ENCODE measurements at regions not wholly inside any gene's neighbourhood (a gene's known extent, or its start where the extent isn't known, plus 50 kb on each side); places are given as distances from the start of the nearest gene placed in this dataset.

DNA sequence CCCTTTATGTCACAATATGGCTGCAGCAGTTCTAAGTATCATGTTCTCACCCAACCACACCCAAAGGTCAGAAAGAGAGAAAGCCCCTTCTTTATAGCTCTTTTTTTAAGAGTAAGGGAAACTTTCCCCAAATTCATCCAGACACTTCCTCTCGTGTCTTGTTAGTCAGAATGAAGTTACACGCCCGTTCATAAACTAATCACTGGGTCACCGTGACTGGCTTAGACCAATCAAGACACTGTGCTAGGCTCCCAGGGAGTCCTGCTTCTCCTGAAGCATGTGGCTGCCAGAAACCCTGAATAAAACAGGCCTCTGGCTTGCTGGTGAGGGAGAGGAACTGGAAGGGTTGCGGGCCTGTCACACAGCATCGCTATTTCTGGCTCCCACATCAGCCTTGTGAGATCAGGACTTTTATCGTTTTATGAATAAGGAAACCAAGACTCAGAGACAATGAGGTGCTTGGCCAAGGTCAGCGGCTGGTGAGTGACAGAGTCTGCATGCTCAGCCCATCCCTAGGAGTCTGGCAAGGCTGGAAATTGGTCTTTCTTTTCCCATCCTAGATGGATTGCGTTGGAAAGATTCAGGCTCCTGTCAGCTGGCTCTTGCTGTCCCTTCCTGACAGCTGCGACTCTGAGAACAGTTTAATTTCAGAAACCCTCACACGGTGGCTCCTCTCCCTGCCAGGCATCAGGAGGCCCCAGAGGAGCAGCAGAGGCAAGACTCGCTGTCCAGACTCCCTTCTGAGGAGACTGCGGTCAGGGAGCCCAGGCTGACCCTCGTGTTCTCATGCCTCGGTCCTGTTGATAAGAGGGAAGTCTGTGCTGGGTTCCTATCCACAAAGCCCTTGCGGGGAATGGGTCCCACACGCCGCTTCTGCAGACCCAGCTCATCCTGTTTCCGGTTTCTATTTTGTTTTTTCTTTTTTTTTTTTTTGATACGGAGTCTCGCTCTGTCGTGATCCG lies 104.5 kb upstream of the TAF1B start:
- no peak for DNase-seq (ENCODE audit: low read depth in 2 of 2)

DNA sequence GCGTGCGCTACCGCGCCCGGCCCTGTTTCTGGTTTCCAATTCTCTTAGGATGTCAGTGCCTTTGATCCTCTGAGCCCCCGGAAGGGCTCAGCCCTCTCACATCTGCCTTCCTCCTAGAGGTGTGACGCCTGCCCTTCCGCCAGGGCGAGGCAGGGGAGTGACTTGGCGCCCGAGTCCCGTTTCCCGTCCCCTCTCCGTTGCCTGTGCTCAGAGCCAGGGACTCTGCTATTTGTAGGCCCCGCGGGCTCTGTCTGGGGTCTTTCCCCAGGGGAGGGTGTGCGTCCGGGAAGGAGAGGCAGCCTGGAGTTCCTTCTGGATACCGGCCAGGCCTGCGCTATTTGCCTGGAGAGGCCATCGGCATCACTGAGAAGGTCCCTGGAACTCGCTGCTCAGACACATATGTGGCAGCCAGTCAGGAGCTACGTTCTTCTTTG lies 103.7 kb upstream of the TAF1B start:
- peak in 1 of 2 experiments; percentile 51 for DNase-seq (ENCODE audit: low read depth in 2 of 2)

DNA sequence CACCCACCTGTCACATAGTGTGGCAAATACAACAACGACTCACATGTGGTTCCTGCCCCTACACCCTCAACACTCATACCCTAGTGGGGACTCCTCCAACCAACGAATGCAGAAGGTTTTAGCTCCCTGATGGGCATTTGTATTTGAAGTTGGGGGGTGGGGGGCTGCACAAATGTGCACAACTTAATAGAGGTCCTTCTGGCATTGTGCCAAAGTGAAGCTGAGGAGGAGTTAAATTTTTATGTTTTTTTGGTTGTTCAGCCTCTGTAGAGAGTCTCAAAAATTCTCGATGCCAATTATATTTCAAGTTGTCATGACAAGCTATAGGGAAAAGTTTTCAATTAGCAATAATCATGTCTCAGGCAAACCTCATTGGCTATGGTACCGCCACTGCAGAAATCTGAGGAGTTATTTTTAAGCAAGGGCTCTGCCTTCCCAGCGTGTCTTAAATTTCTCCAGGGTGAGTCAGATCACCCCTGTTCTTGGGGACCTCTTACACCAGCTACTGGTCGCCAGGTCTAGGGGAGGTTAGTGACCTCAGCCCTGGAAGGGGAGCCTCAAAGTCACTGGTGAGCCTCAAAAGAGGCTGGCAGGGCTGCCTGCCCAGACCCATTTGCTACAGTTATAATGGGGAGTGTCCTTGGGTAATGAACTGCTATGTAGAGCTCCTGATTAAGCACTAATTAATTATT lies 102.7 kb upstream of the TAF1B start:
- no peak for DNase-seq (ENCODE audit: low read depth in 2 of 2)

DNA sequence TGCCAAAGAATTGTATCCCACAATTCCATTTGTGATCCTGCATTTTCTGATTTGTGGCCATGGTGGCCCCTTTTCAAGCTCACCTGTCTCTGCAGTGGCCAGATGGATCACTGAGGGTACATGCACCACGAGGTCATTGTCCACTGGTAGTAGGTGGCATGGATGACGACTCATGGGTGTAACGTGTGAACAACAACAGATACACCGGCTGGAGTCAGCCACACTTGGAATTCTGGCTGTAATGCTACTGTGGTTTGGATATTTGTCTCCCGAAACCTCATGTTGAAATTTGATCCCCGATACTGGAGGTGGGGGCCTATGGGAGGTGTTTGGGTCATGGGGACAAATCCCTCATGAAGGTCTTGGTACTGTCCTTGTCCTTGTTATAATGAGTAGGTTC lies 102.2 kb upstream of the TAF1B start:
- no peak for DNase-seq (ENCODE audit: low read depth in 2 of 2)

DNA sequence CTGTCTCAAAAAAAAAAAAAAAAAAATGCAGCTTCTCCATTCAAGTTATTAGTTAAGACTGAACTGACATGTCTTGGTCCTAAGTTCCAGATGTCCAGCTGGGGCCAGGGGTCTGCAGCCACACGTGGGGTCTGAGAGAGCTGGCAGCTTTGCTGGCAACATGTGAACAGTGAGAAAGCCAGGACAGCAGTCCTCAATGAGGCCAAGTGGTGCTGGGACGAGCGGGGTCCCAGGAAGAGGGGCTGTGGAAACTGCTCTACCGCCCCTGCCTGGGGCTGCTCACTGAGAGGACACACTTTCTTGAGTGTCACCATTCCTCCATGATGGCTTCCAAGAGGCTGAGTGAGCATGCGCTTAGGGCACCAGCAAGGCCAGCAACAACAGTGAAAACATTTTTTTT lies 100.7 kb upstream of the TAF1B start:
- DNase-seq (ENCODE audit: low read depth in 2 of 2): no peak

DNA sequence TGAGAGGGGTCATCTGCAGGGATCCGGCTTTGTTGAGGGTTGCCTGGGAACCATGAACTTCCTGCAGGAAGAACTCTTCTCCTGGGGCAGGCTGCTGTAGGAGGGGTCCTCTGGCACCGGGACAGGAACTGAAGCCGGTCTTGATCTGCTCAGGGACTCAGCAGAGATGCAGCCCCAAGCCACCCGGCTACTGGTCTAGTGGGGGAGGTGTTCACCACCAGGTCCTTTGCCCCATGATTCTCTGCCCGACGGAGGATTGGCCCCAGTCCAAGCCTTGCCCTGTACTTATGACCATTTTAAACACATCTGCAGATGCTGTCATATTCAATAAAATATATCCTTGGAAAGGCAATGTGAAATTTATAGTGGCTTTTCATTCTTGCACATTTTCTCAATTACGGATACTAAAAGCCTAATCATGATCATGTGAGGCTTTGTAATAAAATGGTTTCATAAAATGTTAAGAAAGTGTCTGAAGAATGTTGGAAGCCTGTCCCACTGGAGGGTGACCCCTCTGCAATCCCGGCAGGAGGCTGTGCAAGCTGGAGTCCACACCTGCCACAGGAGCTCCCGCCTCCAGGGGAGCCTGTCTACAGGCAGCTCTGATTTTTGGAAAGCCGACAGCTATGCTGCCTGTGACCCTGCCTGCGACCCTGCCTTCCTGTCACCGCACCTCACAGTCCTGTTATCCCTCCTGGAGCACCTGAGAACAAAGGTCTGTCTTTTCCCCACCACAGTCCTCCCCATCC lies 98.8 kb upstream of the TAF1B start:
- no peak for DNase-seq (ENCODE audit: low read depth in 2 of 2)

DNA sequence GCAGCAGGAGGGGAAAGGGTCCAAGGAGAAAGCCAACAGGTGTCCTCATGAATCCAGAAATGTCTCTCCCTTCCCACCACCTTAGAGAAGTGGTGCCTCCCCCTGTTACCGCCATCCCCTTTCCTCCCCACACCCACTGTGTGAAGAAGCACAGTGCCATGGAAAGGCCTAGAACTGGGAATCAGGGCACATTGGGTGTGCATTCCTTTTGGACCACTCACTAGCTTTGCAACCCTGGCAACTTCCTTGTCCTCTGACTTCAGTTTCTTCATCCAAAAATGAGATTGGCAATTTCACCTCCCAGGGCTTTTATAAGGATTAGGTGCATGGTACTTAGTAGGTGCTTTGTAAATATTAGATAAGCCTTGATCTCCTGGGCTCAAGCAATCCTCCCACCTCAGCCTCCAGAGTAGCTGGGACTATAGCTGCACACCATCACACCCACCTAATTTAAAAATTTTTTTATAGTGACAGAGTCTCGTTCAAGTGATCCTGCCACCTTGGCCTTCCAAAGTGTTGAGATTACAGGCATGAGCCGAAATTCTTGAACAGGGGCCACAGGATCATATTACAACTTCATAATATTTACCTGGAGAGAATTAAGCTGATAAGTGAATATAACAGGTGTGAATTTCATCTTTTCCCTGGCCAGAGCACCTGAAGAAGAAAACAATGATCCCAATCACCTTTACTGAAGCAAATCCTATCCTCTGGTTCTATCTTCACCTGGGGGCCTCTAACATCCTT lies 97.9 kb upstream of the TAF1B start:
- DNase-seq (ENCODE audit: low read depth in 2 of 2): no peak

DNA sequence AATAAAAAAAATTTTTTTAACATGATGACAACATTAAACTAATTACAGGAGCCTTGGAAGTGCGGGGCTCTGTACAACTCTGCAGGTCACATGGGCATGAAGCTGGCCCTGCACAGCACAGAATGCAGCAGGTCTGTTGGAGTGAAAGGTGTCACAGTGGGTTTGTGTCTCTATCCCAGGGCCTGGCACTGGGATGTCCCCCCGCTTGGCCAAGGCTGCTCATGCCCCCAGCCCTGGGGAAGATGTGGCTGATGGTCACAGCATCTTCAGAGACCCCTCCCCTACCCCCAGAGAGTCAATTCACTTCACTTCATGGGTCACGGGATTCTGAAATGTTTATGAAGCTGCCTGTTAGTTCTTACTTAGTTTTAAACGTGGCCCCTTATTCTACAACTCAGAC lies 95.9 kb upstream of the TAF1B start:
- DNase-seq (ENCODE audit: low read depth in 2 of 2): no peak

DNA sequence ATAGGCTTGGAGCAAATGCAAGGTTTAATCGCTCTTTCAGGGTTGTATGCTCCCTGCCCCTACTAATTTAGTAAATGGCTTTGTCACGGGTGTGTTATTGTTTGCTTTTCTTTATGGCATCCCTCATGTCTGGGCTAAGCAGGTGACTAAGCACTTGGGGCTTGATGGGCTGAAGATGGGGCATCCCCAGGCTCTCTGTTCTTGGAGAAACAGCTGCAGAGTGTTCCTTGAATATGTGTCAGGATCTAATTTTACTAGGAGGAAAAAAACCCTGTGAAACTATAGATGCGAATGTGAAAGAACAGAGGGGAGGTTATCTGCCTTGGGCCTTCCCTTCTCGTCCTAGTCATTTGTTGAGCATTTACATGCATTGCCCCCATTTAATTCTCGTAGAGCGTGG lies 94.7 kb upstream of the TAF1B start:
- no peak for DNase-seq (ENCODE audit: low read depth in 2 of 2)

DNA sequence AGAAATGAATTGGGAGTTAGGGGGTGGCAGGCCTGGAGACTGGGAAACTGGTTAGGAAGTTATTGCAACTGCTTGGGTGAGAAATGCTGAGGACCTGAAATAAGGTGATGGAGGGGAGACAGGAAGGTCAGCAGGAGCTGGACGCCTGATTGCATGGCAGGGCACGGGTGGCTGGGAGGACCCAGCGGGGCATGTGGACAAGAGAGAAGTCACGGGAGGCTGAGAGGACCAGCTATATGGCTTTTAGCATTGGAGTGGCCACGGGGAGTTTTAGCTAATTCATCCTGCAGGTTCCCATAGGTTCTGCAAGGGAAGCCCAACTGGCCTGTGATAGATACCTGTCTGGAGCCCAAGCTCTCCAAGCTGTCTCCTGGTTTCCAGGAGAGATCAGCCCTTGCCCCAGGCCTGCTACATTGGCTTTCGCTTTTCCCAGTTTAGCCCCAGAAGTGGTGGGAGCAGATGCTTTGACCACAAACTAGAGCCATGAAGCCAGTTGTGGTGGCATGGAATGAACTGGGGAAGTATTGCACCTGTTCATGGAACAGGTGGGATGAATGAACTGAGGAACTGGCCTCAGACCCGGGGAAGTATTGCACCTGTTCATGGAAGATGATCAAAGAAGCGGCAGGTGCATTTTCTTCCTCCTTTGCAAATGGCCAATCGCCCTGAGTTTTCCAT lies 93.6 kb upstream of the TAF1B start:
- DNase-seq (ENCODE audit: low read depth in 2 of 2): no peak

DNA sequence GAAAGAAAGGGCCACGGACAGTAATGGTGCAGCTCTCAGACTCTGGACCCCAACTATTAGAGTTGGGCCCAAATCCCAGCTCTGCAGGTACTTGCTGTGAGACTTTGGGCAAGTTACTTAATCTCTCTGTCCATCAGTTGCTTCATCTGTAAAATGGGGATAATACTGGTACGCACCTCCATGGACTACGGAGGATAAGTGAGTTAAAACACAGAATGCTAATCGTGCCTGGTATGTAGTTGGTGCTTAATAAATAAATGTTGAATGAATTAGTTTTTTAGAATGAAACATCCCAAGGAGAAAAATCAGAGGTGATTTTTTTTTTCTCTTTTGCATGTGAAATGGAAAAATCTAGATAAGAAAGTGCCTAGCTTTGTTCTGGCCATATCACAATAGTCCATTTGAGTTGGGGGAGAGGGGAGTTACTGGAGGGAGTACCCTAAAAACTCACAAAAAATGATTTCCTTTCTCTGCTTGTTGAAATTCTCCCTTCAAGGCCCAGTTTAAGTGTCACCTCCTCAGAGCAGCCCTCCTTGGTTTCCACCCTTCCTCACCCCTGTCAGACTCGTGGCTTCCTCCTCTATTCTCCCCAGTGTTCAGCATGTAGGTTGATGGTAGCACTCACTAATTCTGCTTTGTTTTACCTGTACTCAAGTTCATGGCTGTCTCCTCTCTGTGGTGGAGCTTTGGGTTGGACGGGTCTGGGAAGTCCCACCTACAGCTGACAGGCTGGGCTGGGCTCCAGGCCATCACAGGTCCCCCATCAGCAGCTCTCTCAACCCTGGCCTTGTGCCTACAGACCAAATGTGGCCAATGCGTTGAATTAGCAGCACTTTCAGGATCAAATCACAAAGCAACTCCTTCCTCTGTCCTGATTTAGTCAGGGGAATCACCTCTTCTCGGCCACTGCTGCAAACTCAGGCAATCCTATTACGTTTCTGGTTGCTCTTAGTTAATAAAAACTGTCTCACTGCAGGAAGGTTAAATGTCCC lies 92.8 kb upstream of the TAF1B start:
- DNase-seq (ENCODE audit: low read depth in 2 of 2): no peak

DNA sequence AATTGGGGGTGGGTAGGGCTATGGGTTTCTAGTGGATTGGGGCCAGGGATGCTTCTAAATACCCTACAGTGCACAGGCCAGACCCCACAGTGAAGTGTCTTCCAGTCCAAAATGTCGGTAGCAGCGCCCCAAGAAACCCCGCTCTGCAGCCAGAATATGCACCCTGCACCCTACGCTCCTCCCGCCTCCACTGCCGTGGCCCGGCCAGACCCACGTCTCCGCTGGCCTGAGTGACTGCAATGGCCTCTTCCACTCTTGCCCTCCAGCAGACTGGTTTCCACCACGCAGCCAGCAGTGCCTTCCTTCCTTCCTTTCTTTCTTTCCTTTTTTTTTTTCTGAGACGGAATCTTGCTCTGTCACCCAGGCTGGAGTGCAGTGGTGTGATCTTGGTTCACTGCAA lies 91.4 kb upstream of the TAF1B start:
- no peak for DNase-seq (ENCODE audit: low read depth in 2 of 2)

DNA sequence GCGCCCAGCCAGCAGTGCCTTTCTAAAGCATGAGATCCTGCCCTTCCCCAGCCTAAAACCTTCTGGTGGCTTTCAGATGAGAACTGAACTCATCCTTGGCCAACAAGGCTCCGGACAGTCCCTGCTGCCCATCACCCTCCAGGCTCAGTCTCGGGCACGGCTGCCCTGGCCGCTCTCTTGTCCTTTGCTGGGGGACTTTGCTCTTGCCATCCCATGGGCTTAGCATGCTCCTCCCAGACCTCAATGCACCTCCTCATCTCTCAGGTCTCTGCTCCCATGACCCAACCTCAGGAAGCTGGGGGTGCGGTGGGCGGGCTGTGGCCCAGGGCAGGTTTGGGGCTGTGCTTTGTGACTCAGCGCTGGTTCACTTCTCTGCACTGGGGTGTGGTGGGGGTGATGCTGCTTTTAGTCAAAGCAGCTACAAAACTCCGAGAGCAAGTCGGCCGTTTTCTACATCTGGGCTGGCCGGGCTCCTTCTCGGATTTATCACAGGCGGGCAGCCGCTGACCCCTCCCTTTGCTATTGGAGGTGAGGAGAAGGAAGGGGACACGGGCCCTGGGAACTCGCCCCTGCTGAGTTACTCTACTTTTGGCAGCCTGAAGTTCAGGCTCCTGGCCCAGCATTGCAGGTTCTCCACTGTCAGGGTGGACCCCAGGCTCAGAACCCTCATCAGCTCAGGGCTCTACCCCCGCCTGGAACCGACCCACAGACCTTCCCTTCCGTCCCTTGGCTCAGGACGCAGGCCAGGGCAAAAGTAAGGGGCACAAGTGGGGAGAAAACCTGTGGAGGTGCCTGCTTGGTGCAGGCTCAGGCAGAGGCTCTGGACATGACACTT lies 90.6 kb upstream of the TAF1B start:
- peak; percentile 82 to 88 for DNase-seq (ENCODE audit: low read depth in 2 of 2)

DNA sequence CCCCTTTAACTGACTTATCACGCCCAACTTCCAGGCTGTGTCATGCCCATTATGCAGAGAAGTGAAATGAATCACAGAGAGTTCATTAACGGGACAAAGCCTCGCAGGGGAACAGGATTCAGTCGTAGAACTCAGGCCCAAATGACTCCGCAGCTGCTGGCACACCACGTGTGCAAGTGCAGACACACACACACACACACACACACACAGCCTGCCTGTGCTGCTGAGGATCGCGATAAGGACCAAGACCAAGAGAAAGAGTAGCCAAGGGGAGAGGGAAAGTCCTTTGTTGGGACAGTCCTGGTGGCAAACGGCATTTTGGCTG lies 90.0 kb upstream of the TAF1B start:
- DNase-seq (ENCODE audit: low read depth in 2 of 2): peak; percentile 40 to 53

DNA sequence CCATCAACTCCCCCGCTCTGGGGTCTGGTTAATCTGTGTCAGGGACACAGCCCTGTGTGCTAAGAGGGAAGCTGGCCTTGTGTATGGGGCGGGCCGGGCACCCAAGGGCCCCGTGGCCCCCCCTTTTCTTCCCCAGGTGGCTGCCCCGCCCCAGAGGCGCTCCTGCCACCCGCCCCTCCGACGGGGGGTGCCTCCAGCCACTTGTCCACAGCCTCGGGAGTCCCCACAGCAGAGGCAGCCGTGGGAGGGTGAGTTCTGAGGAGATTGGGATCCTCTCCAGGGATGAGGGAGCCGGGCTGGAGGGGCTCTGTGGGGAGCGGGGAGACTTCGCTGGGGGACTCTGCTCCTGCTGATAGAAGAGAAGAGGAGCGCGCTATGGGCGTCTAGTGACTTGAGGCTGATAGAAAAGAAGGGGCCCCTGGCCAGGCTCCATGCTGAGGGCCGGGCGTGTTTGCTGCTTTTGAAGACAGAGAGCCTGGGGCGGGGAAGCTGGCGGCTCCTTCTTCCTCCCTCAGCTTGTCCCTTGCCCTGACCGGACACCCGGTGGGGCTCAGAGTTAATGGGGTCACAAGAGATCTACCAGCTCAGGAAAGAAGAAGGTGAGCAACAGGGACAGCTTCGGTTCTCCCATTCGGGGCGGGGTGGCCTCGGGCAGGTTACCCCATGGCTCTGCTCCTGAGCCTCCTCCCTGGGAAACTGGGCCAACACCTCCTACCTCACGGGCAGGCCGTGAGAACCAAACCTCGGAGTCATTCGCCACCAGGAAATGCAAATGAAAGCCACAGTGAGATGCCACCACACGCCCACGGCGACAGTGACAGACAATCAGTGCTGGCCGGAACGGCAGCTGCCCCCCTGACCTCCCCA lies 89.4 kb upstream of the TAF1B start:
- peak; percentile 36 to 58 for DNase-seq (ENCODE audit: low read depth in 2 of 2)

DNA sequence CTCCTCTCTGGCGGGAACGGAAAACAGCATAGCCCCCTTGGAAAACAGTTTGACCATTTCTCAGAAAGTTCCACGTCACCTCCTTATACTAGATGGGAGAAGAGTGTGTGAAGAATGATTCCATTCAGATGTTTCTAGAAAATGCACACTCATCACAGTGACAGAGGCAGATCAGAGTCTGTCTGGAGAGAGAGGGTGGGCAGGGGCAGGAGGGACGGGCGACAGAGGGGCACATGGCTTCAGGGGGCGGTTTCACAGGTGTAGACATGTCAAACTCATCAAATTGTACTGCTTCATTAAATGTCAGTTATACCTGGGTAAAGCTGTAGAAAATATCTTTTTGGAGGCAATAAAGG lies 88.8 kb upstream of the TAF1B start:
- no peak for DNase-seq (ENCODE audit: low read depth in 2 of 2)

DNA sequence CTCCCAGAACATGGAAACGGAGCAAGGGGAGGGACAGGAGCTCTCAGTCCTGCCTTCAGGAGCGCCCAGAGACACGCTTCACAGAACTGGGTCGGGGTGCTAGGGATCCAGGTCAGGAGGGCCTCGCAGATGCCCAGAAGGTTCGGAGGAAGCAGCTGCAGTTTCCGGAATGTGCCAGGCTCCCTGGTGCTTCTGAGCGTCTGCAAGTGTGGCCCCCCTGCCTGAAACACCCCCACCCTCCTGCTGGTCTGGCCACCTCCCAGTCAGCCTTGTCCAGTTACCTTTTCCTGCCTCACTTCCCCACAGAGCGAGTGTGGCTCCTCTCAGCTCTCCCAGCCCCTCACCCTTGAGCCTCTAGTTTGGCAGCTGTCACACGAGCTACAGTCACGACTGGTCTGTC lies 88.3 kb upstream of the TAF1B start:
- no peak for DNase-seq (ENCODE audit: low read depth in 2 of 2)

DNA sequence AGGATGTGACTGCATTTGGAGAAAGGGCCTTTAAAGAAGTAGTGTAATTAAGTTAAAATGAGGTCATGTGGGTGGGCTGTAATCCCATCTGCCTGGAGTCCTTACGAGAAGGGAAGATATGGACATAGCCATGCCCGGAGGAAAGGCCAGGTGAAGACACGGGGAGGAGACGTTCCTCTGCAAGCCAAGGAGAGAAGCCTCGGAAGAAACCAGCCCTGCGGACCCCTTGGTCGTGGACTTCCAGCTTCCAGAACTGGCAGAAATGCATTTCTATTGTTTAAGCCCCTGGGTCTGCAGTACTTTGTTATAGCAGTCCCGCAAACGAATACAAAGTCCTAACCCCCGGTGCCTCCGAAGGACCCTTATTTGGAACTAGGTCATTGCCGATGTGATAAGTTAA lies 87.6 kb upstream of the TAF1B start:
- DNase-seq (ENCODE audit: low read depth in 2 of 2): no peak
